ENCODE measurements at regions not wholly inside any gene's neighbourhood (a gene's known extent, or its start where the extent isn't known, plus 50 kb on each side); places are given as distances from the start of the nearest gene placed in this dataset.
"Not testable (repeated sequence)": the region's sequence is repeated elsewhere in the genome, so short reads cannot be mapped to it uniquely, and the experiment has no call there.

GRCh38 chr2:242047963-242048362 lies 178.4 kb downstream of the RTP5 start:
- DNase-seq (ENCODE audit: low read depth): no peak
- no peak for TF ChIP-seq CTCF (conservative IDR thresholded peaks at IDR 0.05; ENCODE audit: low read depth, low read length)
- no peak overlapping the region for H3K4me3 ChIP-seq (ENCODE audit: low read length)

- DNase-seq (ENCODE audit: low read depth): no peak
- no peak overlapping the region for H3K4me3 ChIP-seq (ENCODE audit: low read length)
- TF ChIP-seq CTCF (conservative IDR thresholded peaks at IDR 0.05; ENCODE audit: low read depth, low read length): no peak
These were observed 178.9 kb downstream of the RTP5 start for GRCh38 chr2:242048479-242048878.

GRCh38 chr2:242049492-242049891 lies 180.0 kb downstream of the RTP5 start:
- DNase-seq (ENCODE audit: low read depth); H3K4me3 ChIP-seq (ENCODE audit: low read length): not testable (repeated sequence)

- no peak for TF ChIP-seq CTCF (conservative IDR thresholded peaks at IDR 0.05; ENCODE audit: low read depth, low read length)
- no peak overlapping the region for H3K4me3 ChIP-seq (ENCODE audit: low read length)
- no peak for DNase-seq (ENCODE audit: low read depth)
These were observed 181.9 kb downstream of the RTP5 start for GRCh38 chr2:242051463-242051862.

- H3K4me3 ChIP-seq (ENCODE audit: low read length): no peak overlapping the region
- DNase-seq (ENCODE audit: low read depth): no peak
- TF ChIP-seq CTCF (conservative IDR thresholded peaks at IDR 0.05; ENCODE audit: low read depth, low read length): no peak
These were observed 182.9 kb downstream of the RTP5 start for GRCh38 chr2:242052421-242052820.

- no peak overlapping the region for H3K4me3 ChIP-seq (ENCODE audit: low read length)
- DNase-seq (ENCODE audit: low read depth): no peak
- TF ChIP-seq CTCF (conservative IDR thresholded peaks at IDR 0.05; ENCODE audit: low read depth, low read length): no peak
These were observed 184.4 kb downstream of the RTP5 start for GRCh38 chr2:242053921-242054320.

GRCh38 chr2:242054406-242054805 lies 184.9 kb downstream of the RTP5 start:
- DNase-seq (ENCODE audit: low read depth): no peak
- TF ChIP-seq CTCF (conservative IDR thresholded peaks at IDR 0.05; ENCODE audit: low read depth, low read length): no peak
- no peak overlapping the region for H3K4me3 ChIP-seq (ENCODE audit: low read length)
